Left lung (tissue), 4 donors: ENCODE measurements at regions not wholly inside any gene's neighbourhood (a gene's known extent, or its start where the extent isn't known, plus 50 kb on each side); places are given as distances from the start of the nearest gene placed in this dataset.

Experiments
- ATAC-seq: fragments of 200-7000 bp; cut with Tn5 transposase; one replicate; pipeline ENCODE4 v1.9.1; 2020; ENCODE audit warnings: moderate library complexity
- DNase-seq, 4 donors: peaks; one replicate each; pipeline ENCODE4 v3.0.0-alpha.2; 2013 to 2020
- H3K27ac ChIP-seq, 2 donors: fragments of 200-600 bp; sonication (generic) in 1 of 2; one replicate each; pipeline versions ENCODE4 v1.5.0 to v1.8.0; 2020 to 2021
- H3K27me3 ChIP-seq, 2 donors: fragments of 200-600 bp; sonication (generic) in 1 of 2; one replicate each; pipeline versions ENCODE4 v1.5.0 to v1.8.0; 2020 to 2021
- H3K36me3 ChIP-seq, 2 donors: fragments of 200-600 bp; sonication (generic) in 1 of 2; one replicate each; pipeline versions ENCODE4 v1.5.0 to v1.8.0; 2020 to 2021
- H3K4me1 ChIP-seq, 2 donors: fragments of 200-600 bp; one replicate each; pipeline ENCODE4 v1.8.0; 2021
- H3K4me3 ChIP-seq, 2 donors: fragments of 200-600 bp; sonication (generic) in 1 of 2; one replicate each; pipeline versions ENCODE4 v1.5.0 to v1.8.0; 2020 to 2021; ENCODE audit warnings: mild to moderate bottlenecking in 1 of 2
- H3K9me3 ChIP-seq, 2 donors: fragments of 200-600 bp; sonication (generic) in 1 of 2; one replicate each; pipeline versions ENCODE4 v1.5.0 to v1.8.0; 2020 to 2021
- intact Hi-C, 2 donors: fragments of 100-400 bp; cut with DNase I; formaldehyde crosslinking; loops; one replicate each; pipeline versions ENCODE4 v1.11.2 to v1.14.2; 2022
- TF ChIP-seq, protein P1 (sequence below), 2 donors: fragments of 200-600 bp; sonication (generic) in 1 of 2; IDR thresholded peaks; one replicate each; pipeline versions ENCODE4 v1.5.0 to v1.8.0; 2021; ENCODE audit warnings: antibody characterized with exemption in 2 of 2
- donor health status: DM: no; HTN: yes; CAD: no.
- donor health status: DM: no; HTN: no; CAD: no.

DNA sequence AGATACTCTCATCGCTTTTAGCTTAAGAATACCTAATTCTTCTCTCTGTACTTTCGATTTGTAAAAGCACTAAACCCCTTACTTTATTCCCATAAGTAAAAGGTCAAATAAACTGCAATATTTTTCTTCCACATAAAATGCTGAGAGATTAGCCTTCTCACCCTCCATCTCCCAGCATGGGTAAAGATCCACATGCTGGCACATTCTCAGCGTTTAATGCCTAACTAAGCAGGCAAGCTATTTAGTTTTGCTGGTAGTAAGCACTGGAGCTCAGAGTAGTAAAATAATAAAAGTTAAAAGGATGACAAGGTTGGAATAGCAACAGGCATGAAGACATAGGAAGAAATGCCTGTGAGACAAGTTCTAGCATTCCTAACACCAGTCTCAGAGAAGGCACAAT, 65.9 kb upstream of the NEBL start:
- intact Hi-C loops = no loop called here

GRCh38 chr10:20962165-20962564, 65.1 kb upstream of the NEBL start:
- no peaks in the 10 kb centered on the region for H3K27me3 ChIP-seq
- H3K9me3 ChIP-seq = no peaks in the 10 kb centered on the region
- no peak overlapping the region for H3K4me3 ChIP-seq
- no peaks in the 10 kb centered on the region for H3K4me1 ChIP-seq
- peak overlapping the region in 1 of 2 donors; percentile 1 for H3K27ac ChIP-seq
- TF ChIP-seq, protein P1, sequence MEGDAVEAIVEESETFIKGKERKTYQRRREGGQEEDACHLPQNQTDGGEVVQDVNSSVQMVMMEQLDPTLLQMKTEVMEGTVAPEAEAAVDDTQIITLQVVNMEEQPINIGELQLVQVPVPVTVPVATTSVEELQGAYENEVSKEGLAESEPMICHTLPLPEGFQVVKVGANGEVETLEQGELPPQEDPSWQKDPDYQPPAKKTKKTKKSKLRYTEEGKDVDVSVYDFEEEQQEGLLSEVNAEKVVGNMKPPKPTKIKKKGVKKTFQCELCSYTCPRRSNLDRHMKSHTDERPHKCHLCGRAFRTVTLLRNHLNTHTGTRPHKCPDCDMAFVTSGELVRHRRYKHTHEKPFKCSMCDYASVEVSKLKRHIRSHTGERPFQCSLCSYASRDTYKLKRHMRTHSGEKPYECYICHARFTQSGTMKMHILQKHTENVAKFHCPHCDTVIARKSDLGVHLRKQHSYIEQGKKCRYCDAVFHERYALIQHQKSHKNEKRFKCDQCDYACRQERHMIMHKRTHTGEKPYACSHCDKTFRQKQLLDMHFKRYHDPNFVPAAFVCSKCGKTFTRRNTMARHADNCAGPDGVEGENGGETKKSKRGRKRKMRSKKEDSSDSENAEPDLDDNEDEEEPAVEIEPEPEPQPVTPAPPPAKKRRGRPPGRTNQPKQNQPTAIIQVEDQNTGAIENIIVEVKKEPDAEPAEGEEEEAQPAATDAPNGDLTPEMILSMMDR (IDR thresholded peaks at IDR 0.05) = no peak
- ATAC-seq = no peak
- H3K36me3 ChIP-seq = no peaks in the 10 kb centered on the region
- DNase-seq = peak in 2 of 4 donors; percentile 47 to 52
- intact Hi-C loops = no loop called here

More for the DNA sequence above, 65.9 kb upstream of the NEBL start:
- no peaks in the 10 kb centered on the region for H3K36me3 ChIP-seq
- H3K4me3 ChIP-seq = no peak overlapping the region
- TF ChIP-seq, protein P1 (IDR thresholded peaks at IDR 0.05) = no peak
- no peak overlapping the region for H3K27ac ChIP-seq
- no peak for DNase-seq
- no peaks in the 10 kb centered on the region for H3K9me3 ChIP-seq
- no peaks in the 10 kb centered on the region for H3K4me1 ChIP-seq
- H3K27me3 ChIP-seq = no peaks in the 10 kb centered on the region
- no peak for ATAC-seq

- TF ChIP-seq, protein P1 (IDR thresholded peaks at IDR 0.05) = no peak
- H3K9me3 ChIP-seq = peaks cover 0 to 2% of the 10 kb centered on the region in 2 donors
- no peaks in the 10 kb centered on the region for H3K4me1 ChIP-seq
- DNase-seq = no peak
- intact Hi-C loops = no loop called here
- H3K27me3 ChIP-seq = no peaks in the 10 kb centered on the region
- H3K36me3 ChIP-seq = no peaks in the 10 kb centered on the region
- ATAC-seq = no peak
- H3K27ac ChIP-seq = no peak overlapping the region
- no peak overlapping the region for H3K4me3 ChIP-seq
Measured at GRCh38 chr10:20959242-20959641, 62.1 kb upstream of the NEBL start.

DNA sequence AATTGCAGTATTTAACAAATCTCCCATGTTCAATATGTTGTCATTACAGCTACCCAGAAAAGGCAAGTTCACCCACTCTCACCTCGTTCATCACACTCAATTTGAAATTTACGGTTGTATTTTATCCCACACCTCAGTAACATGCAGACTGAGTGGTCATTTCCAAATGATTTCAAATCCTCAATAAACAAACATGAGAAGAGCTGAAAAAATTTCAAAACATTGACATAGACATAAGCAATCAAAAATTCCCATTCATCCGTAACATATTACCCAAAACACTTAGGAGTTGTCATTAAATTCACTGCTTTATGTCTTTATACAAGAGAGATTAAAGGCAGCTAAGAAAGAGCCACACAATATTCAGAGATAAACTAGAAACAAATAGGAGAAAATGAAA, 61.7 kb upstream of the NEBL start:
- intact Hi-C loops = no loop called here
- Histone ChIP-seq H3K36me3 (no peaks in the 10 kb centered on the region), H3K4me3 (no peak overlapping the region), H3K27ac (no peak overlapping the region), H3K27me3 (no peaks in the 10 kb centered on the region), H3K9me3 (peaks cover 0 to 2% of the 10 kb centered on the region in 2 donors), H3K4me1 (no peaks in the 10 kb centered on the region)
- ATAC-seq (no peak), DNase-seq (no peak)
- TF ChIP-seq, protein P1 (IDR thresholded peaks at IDR 0.05) = no peak

DNA sequence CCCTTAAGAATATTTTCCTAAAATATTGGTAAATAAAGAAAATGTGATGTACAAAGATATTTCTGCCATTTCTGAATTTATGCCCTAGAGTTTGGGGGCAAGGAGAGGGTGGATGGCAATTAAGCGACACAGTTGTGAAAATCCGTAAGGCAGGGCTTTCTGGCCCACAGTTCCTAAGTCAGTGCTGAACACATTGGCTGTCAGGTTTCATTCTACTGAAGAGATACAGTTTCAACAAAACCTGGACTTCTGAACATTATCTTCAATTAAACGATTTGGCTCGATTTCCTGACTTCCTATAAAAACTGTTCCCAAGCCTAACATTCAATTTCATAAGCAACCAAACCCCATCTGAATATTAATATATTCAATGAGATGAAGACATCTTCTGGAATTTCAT, 61.1 kb upstream of the NEBL start:
- intact Hi-C loops = no loop called here
- Histone ChIP-seq H3K4me1 (no peaks in the 10 kb centered on the region), H3K4me3 (no peak overlapping the region), H3K27me3 (no peaks in the 10 kb centered on the region), H3K27ac (no peak overlapping the region), H3K9me3 (peaks cover 0 to 2% of the 10 kb centered on the region in 2 donors), H3K36me3 (no peaks in the 10 kb centered on the region)
- DNase-seq = no peak
- TF ChIP-seq, protein P1 (IDR thresholded peaks at IDR 0.05) = no peak
- ATAC-seq = no peak
